Neural progenitor cell (in vitro differentiated cells): ENCODE measurements at regions not wholly inside any gene's neighbourhood (a gene's known extent, or its start where the extent isn't known, plus 50 kb on each side); places are given as distances from the start of the nearest gene placed in this dataset.

Experiments used
- EZH2 ChIP-seq: fragments of 200-600 bp; sonication (generic); IDR thresholded peaks from 2 replicates; pipeline ENCODE4 v1.6.1; 2017; ENCODE audit warnings: antibody characterized with exemption, mild to moderate bottlenecking, moderate library complexity
- TF ChIP-seq, protein P1 (sequence below): fragments of 200-600 bp; sonication (generic); IDR thresholded peaks from 2 replicates; pipeline ENCODE4 v1.5.1; 2017; ENCODE audit warnings: antibody characterized with exemption, mild to moderate bottlenecking

DNA sequence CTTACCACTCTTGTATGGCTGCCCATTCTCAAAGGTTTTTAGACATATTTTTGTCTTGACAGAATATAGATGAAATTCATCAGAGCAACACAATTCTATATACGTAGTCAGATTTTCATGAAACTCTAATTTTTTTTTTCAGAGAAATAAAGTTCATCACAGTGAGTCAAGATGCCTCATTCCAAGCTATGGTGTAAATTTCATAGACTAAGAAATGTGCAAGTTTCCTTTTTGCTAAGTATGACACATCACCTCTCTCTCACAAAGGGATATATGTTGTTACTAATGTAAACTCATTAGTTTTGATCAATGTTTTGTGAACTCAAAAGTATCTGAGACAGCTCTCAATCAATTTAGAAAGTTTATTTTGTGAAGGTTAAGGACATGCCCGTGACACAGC is 60.4 kb upstream of the ATXN3L start:
- no peak for TF ChIP-seq EZH2
- TF ChIP-seq, protein P1, sequence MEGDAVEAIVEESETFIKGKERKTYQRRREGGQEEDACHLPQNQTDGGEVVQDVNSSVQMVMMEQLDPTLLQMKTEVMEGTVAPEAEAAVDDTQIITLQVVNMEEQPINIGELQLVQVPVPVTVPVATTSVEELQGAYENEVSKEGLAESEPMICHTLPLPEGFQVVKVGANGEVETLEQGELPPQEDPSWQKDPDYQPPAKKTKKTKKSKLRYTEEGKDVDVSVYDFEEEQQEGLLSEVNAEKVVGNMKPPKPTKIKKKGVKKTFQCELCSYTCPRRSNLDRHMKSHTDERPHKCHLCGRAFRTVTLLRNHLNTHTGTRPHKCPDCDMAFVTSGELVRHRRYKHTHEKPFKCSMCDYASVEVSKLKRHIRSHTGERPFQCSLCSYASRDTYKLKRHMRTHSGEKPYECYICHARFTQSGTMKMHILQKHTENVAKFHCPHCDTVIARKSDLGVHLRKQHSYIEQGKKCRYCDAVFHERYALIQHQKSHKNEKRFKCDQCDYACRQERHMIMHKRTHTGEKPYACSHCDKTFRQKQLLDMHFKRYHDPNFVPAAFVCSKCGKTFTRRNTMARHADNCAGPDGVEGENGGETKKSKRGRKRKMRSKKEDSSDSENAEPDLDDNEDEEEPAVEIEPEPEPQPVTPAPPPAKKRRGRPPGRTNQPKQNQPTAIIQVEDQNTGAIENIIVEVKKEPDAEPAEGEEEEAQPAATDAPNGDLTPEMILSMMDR = no peak
